GM18909 (cell line): ENCODE measurements at regions not wholly inside any gene's neighbourhood (a gene's known extent, or its start where the extent isn't known, plus 50 kb on each side); places are given as distances from the start of the nearest gene placed in this dataset.
"Not testable (repeated sequence)": the region's sequence is repeated elsewhere in the genome, so short reads cannot be mapped to it uniquely, and the experiment has no call there.

Source experiments
- ATAC-seq: cut with Tn5 transposase; IDR thresholded peaks from one replicate; pipeline ENCODE4 v1.9.1; 2021; ENCODE audit warnings: mild to moderate bottlenecking; ENCODE audit not compliant: unreplicated experiment, poor library complexity

- ATAC-seq: no peak
These were observed 123.4 kb downstream of the ATP6V1G3 start for GRCh38 chr1:198417039-198417438.

GRCh38 chr1:198416296-198416695 lies 124.2 kb downstream of the ATP6V1G3 start:
- no peak for ATAC-seq

- no peak for ATAC-seq
These were observed 129.2 kb downstream of the ATP6V1G3 start for GRCh38 chr1:198411240-198411639.

- no peak for ATAC-seq
These were observed 131.8 kb downstream of the ATP6V1G3 start for GRCh38 chr1:198408716-198409115.

GRCh38 chr1:198404632-198405031 lies 135.8 kb downstream of the ATP6V1G3 start:
- ATAC-seq: not testable (repeated sequence)

- ATAC-seq: no peak
These were observed 140.4 kb downstream of the ATP6V1G3 start for GRCh38 chr1:198400063-198400462.

- no peak for ATAC-seq
These were observed 141.0 kb downstream of the ATP6V1G3 start for GRCh38 chr1:198399452-198399851.

GRCh38 chr1:198397208-198397808 lies 143.2 kb downstream of the ATP6V1G3 start:
- no peak for ATAC-seq

- no peak for ATAC-seq
These were observed 149.0 kb downstream of the ATP6V1G3 start for GRCh38 chr1:198391393-198392020.

GRCh38 chr1:198387587-198387986 lies 152.9 kb downstream of the ATP6V1G3 start:
- no peak for ATAC-seq

GRCh38 chr1:198380275-198380674 lies 160.2 kb downstream of the ATP6V1G3 start:
- no peak for ATAC-seq

GRCh38 chr1:198377702-198378101 lies 162.8 kb downstream of the ATP6V1G3 start:
- ATAC-seq: no peak

- ATAC-seq: no peak
These were observed 166.2 kb downstream of the ATP6V1G3 start for GRCh38 chr1:198374288-198374687.

GRCh38 chr1:198373376-198373775 lies 167.1 kb downstream of the ATP6V1G3 start:
- no peak for ATAC-seq
